ENCODE measurements at regions not wholly inside any gene's neighbourhood (a gene's known extent, or its start where the extent isn't known, plus 50 kb on each side); places are given as distances from the start of the nearest gene placed in this dataset.

- TF ChIP-seq CTCF (IDR thresholded peaks at IDR 0.05 in 8 of 11, conservative IDR thresholded peaks at IDR 0.05 in 3 of 11): no peak
- TF ChIP-seq POLR2A (IDR thresholded peaks at IDR 0.05): no peak
- no peak for TF ChIP-seq POLR2AphosphoS5 (IDR thresholded peaks at IDR 0.05)
Measured at GRCh38 chr10:108069096-108069495, 904.6 kb upstream of the SORCS1 start.

Data from spleen (tissue), 7 donors.